Activated CD4-positive, alpha-beta memory T cell treated with anti-CD3 and anti-CD28 coated beads, Interleukin-2, amount 10 ng/mL, durations not matched to agents 7 days and 5 days (primary cell): ENCODE measurements at regions not wholly inside any gene's neighbourhood (a gene's known extent, or its start where the extent isn't known, plus 50 kb on each side); places are given as distances from the start of the nearest gene placed in this dataset.

Experiments
- CTCF ChIA-PET: fragments of 350-600 bp; sonication (Branson Sonifier 250); formaldehyde crosslinking; loops from one replicate; lab custom pipeline; 2021; ENCODE audit warnings: antibody characterized with exemption, inconsistent platforms; lab: Charles Lee
- POLR2A ChIA-PET: fragments of 350-600 bp; sonication (Branson Sonifier 250); formaldehyde crosslinking; loops from one replicate; lab custom pipeline; 2021; ENCODE audit warnings: antibody characterized with exemption; lab: Charles Lee
- DNase-seq: peaks from one replicate; pipeline ENCODE4 v3.0.0-alpha.2; 2020
- H3K27ac Mint-ChIP-seq: one replicate; pipeline ENCODE4 v1.8.0; 2021; ENCODE audit warnings: mild to moderate bottlenecking, mixed read lengths
- H3K27me3 Mint-ChIP-seq: one replicate; pipeline ENCODE4 v1.8.0; 2021; ENCODE audit warnings: mixed read lengths
- H3K36me3 Mint-ChIP-seq: one replicate; pipeline ENCODE4 v1.8.0; 2021; ENCODE audit warnings: low read depth, mixed read lengths
- H3K4me1 Mint-ChIP-seq: one replicate; pipeline ENCODE4 v1.8.0; 2021; ENCODE audit warnings: mixed read lengths
- H3K4me3 Mint-ChIP-seq: one replicate; pipeline ENCODE4 v1.8.0; 2021; ENCODE audit warnings: mild to moderate bottlenecking, mixed read lengths
- H3K9me3 Mint-ChIP-seq: one replicate; pipeline ENCODE4 v1.8.0; 2021; ENCODE audit warnings: mixed read lengths

GRCh38 chr14:65210118-65210821, 108.0 kb upstream of the MAX start:
- POLR2A ChIA-PET: interaction anchor here (1.5 kb wide), 1 partner anchor 636 kb away, joined by 3 read pairs; no protein-coding TSS in a partner anchor
- CTCF ChIA-PET: interaction anchor here (1.3 kb wide), 1 partner anchor 11 kb away, joined by 3 read pairs; no protein-coding TSS in a partner anchor
- peak overlapping the region; percentile 35 for H3K4me3 Mint-ChIP-seq
- no peaks in the 10 kb centered on the region for H3K27me3 Mint-ChIP-seq
- H3K9me3 Mint-ChIP-seq: no peaks in the 10 kb centered on the region
- H3K4me1 Mint-ChIP-seq: peaks cover 65% of the 10 kb centered on the region
- peak overlapping the region; percentile 83 for H3K27ac Mint-ChIP-seq
- peaks cover 10% of the 10 kb centered on the region for H3K36me3 Mint-ChIP-seq
- peak; percentile 39 for DNase-seq

GRCh38 chr14:65210822-65211182, 108.5 kb upstream of the MAX start:
- POLR2A ChIA-PET: interaction anchor here (1.5 kb wide), 1 partner anchor 636 kb away, joined by 3 read pairs; no protein-coding TSS in a partner anchor

GRCh38 chr14:65211341-65211987, 109.1 kb upstream of the MAX start:
- POLR2A ChIA-PET: interaction anchor here (1.5 kb wide), 1 partner anchor 635 kb away, joined by 3 read pairs; no protein-coding TSS in a partner anchor
- H3K9me3 Mint-ChIP-seq: no peaks in the 10 kb centered on the region
- peak overlapping the region; percentile 85 for H3K27ac Mint-ChIP-seq
- no peak for DNase-seq
- H3K4me1 Mint-ChIP-seq: peaks cover 53% of the 10 kb centered on the region
- CTCF ChIA-PET: interaction anchor here (0.8 to 1.3 kb wide), 2 partner anchors 10 to 125 kb away, joined by 3 read pairs; no protein-coding TSS in a partner anchor
- H3K4me3 Mint-ChIP-seq: peak overlapping the region; percentile 67
- H3K27me3 Mint-ChIP-seq: no peaks in the 10 kb centered on the region
- H3K36me3 Mint-ChIP-seq: peaks cover 6% of the 10 kb centered on the region

More at GRCh38 chr14:65210822-65211182, 108.5 kb upstream of the MAX start:
- no peaks in the 10 kb centered on the region for H3K9me3 Mint-ChIP-seq
- peaks cover 6% of the 10 kb centered on the region for H3K36me3 Mint-ChIP-seq
- peak overlapping the region; percentile 35 for H3K4me3 Mint-ChIP-seq
- DNase-seq: no peak
- peaks cover 59% of the 10 kb centered on the region for H3K4me1 Mint-ChIP-seq
- CTCF ChIA-PET: interaction anchor here (1.3 kb wide), 1 partner anchor 11 kb away, joined by 3 read pairs; no protein-coding TSS in a partner anchor
- peak overlapping the region; percentile 83 for H3K27ac Mint-ChIP-seq
- no peaks in the 10 kb centered on the region for H3K27me3 Mint-ChIP-seq

GRCh38 chr14:65213316-65213715, 111.0 kb upstream of the MAX start:
- peaks cover 3% of the 10 kb centered on the region for H3K36me3 Mint-ChIP-seq
- H3K4me1 Mint-ChIP-seq: peaks cover 39% of the 10 kb centered on the region
- DNase-seq: no peak
- CTCF ChIA-PET: no interaction called here
- POLR2A ChIA-PET: no interaction called here
- no peaks in the 10 kb centered on the region for H3K27me3 Mint-ChIP-seq
- H3K27ac Mint-ChIP-seq: no peak overlapping the region
- H3K9me3 Mint-ChIP-seq: no peaks in the 10 kb centered on the region
- H3K4me3 Mint-ChIP-seq: no peak overlapping the region

GRCh38 chr14:65214741-65215140, 112.4 kb upstream of the MAX start:
- POLR2A ChIA-PET: no interaction called here

GRCh38 chr14:65219353-65219752, 117.0 kb upstream of the MAX start:
- DNase-seq: peak; percentile 9
- ChIA-PET POLR2A (interaction anchor here (7.8 kb wide), 1 partner anchor 193 kb away, joined by 46 read pairs; the partner anchor contains the start of gene FUT8), CTCF (interaction anchor here (0.5 to 2.0 kb wide), 2 partner anchors 196 to 1140 kb away, joined by 3 to 6 read pairs; no protein-coding TSS in a partner anchor)
- no peaks in the 10 kb centered on the region for H3K36me3 Mint-ChIP-seq
- no peak overlapping the region for H3K4me3 Mint-ChIP-seq
- H3K27ac Mint-ChIP-seq: no peak overlapping the region
- no peaks in the 10 kb centered on the region for H3K27me3 Mint-ChIP-seq
- peaks cover 28% of the 10 kb centered on the region for H3K4me1 Mint-ChIP-seq
- no peaks in the 10 kb centered on the region for H3K9me3 Mint-ChIP-seq

More at GRCh38 chr14:65214741-65215140, 112.4 kb upstream of the MAX start:
- no peak for DNase-seq
- Mint-ChIP-seq H3K27ac (no peak overlapping the region), H3K4me1 (peaks cover 24% of the 10 kb centered on the region), H3K27me3 (no peaks in the 10 kb centered on the region), H3K4me3 (no peak overlapping the region), H3K36me3 (peaks cover 3% of the 10 kb centered on the region), H3K9me3 (no peaks in the 10 kb centered on the region)
- CTCF ChIA-PET: no interaction called here

GRCh38 chr14:65222440-65222858, 120.1 kb upstream of the MAX start:
- POLR2A ChIA-PET: interaction anchor here (7.8 kb wide), 1 partner anchor 190 kb away, joined by 46 read pairs; the partner anchor contains the start of gene FUT8
- Mint-ChIP-seq H3K27ac (peak overlapping the region; percentile 40), H3K36me3 (peaks cover 3% of the 10 kb centered on the region), H3K27me3 (no peaks in the 10 kb centered on the region), H3K4me1 (peaks cover 49% of the 10 kb centered on the region), H3K4me3 (no peak overlapping the region), H3K9me3 (no peaks in the 10 kb centered on the region)
- peak; percentile 67 for DNase-seq
- CTCF ChIA-PET: interaction anchor here (1.1 to 3.5 kb wide), 8 partner anchors 9 to 602 kb away, joined by 3 to 27 read pairs (median 4); partner anchors contain the start of gene FUT8

GRCh38 chr14:65223636-65224035, 121.3 kb upstream of the MAX start:
- Mint-ChIP-seq H3K9me3 (no peaks in the 10 kb centered on the region), H3K36me3 (peaks cover 3% of the 10 kb centered on the region), H3K27ac (peak overlapping the region; percentile 52), H3K4me3 (no peak overlapping the region), H3K4me1 (peaks cover 55% of the 10 kb centered on the region), H3K27me3 (no peaks in the 10 kb centered on the region)
- peak; percentile 48 for DNase-seq
- ChIA-PET CTCF (interaction anchor here (0.7 to 3.5 kb wide), 4 partner anchors 64 to 601 kb away, joined by 3 to 27 read pairs (median 4); partner anchors contain the start of gene FUT8), POLR2A (interaction anchor here (0.6 to 7.8 kb wide), 4 partner anchors 16 to 189 kb away, joined by 3 to 46 read pairs (median 3); partner anchors contain the start of gene FUT8)

GRCh38 chr14:65224799-65225198, 122.5 kb upstream of the MAX start:
- Mint-ChIP-seq H3K36me3 (peaks cover 3% of the 10 kb centered on the region), H3K27ac (peak overlapping the region; percentile 63), H3K4me3 (no peak overlapping the region), H3K27me3 (no peaks in the 10 kb centered on the region), H3K9me3 (no peaks in the 10 kb centered on the region), H3K4me1 (peaks cover 66% of the 10 kb centered on the region)
- CTCF ChIA-PET: interaction anchor here (1.6 to 3.5 kb wide), 3 partner anchors 17 to 600 kb away, joined by 3 to 27 read pairs (median 8); partner anchors contain the start of gene FUT8
- no peak for DNase-seq
- POLR2A ChIA-PET: interaction anchor here (0.9 to 7.8 kb wide), 4 partner anchors 18 to 188 kb away, joined by 3 to 46 read pairs (median 4); partner anchors contain the start of gene FUT8

GRCh38 chr14:65225299-65226159, 123.2 kb upstream of the MAX start:
- ChIA-PET POLR2A (interaction anchor here (0.9 to 7.8 kb wide), 4 partner anchors 19 to 187 kb away, joined by 3 to 46 read pairs (median 4); partner anchors contain the start of gene FUT8), CTCF (interaction anchor here (1.0 to 3.5 kb wide), 4 partner anchors 18 to 599 kb away, joined by 3 to 27 read pairs (median 6); partner anchors contain the start of gene FUT8)
- H3K27me3 Mint-ChIP-seq: no peaks in the 10 kb centered on the region
- no peaks in the 10 kb centered on the region for H3K9me3 Mint-ChIP-seq
- H3K36me3 Mint-ChIP-seq: peaks cover 3% of the 10 kb centered on the region
- H3K4me1 Mint-ChIP-seq: peaks cover 73% of the 10 kb centered on the region
- DNase-seq: no peak
- H3K4me3 Mint-ChIP-seq: no peak overlapping the region
- peak overlapping the region; percentile 63 for H3K27ac Mint-ChIP-seq

- H3K4me3 Mint-ChIP-seq: no peak overlapping the region
- peaks cover 3% of the 10 kb centered on the region for H3K36me3 Mint-ChIP-seq
Observed at GRCh38 chr14:65226824-65227604, 124.7 kb upstream of the MAX start.

More at GRCh38 chr14:65226824-65227604, 124.7 kb upstream of the MAX start:
- Mint-ChIP-seq H3K9me3 (no peaks in the 10 kb centered on the region), H3K27me3 (no peaks in the 10 kb centered on the region), H3K27ac (no peak overlapping the region), H3K4me1 (peaks cover 69% of the 10 kb centered on the region)
- no peak for DNase-seq
- POLR2A ChIA-PET: interaction anchor here (1.2 to 7.8 kb wide), 3 partner anchors 22 to 185 kb away, joined by 3 to 46 read pairs (median 4); partner anchors contain the start of gene FUT8
- CTCF ChIA-PET: interaction anchor here (1.1 to 2.6 kb wide), 3 partner anchors 19 to 188 kb away, joined by 4 to 8 read pairs (median 5); no protein-coding TSS in a partner anchor
